ENCODE measurements at regions not wholly inside any gene's neighbourhood (a gene's known extent, or its start where the extent isn't known, plus 50 kb on each side); places are given as distances from the start of the nearest gene placed in this dataset.

- TF ChIP-seq, protein P1, sequence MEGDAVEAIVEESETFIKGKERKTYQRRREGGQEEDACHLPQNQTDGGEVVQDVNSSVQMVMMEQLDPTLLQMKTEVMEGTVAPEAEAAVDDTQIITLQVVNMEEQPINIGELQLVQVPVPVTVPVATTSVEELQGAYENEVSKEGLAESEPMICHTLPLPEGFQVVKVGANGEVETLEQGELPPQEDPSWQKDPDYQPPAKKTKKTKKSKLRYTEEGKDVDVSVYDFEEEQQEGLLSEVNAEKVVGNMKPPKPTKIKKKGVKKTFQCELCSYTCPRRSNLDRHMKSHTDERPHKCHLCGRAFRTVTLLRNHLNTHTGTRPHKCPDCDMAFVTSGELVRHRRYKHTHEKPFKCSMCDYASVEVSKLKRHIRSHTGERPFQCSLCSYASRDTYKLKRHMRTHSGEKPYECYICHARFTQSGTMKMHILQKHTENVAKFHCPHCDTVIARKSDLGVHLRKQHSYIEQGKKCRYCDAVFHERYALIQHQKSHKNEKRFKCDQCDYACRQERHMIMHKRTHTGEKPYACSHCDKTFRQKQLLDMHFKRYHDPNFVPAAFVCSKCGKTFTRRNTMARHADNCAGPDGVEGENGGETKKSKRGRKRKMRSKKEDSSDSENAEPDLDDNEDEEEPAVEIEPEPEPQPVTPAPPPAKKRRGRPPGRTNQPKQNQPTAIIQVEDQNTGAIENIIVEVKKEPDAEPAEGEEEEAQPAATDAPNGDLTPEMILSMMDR (IDR thresholded peaks at IDR 0.05; ENCODE audit: insufficient read depth, low read depth, low read length): no peak
- H3K4me3 ChIP-seq (ENCODE audit: low read depth, low read length): no peak overlapping the region
- DNase-seq (ENCODE audit: low read depth): no peak
Measured at GRCh38 chr7:85644272-85644671, 457.4 kb upstream of the SEMA3D start.

DNA sequence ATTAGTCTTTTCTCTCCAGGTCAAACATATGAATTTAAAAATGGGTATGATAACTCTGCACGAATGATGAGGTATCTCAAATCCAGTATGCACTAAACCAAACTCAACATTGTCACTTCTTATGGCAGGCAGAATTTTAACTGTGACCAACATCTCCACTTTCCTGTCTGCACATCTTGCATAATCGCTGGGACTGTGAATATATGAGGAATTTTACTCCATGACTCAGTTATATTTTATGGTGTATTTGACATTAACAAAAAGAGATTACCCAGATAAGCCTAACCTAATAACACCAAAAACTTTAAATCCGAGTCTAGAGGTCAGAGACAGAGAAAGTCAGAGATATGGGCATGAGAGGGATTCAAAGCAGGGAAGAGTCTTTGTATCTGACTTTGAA is 454.5 kb upstream of the SEMA3D start:
- peak; percentile 8 for DNase-seq (ENCODE audit: low read depth)
- TF ChIP-seq, protein P1 (IDR thresholded peaks at IDR 0.05; ENCODE audit: insufficient read depth, low read depth, low read length): no peak
- no peak overlapping the region for H3K4me3 ChIP-seq (ENCODE audit: low read depth, low read length)

- TF ChIP-seq, protein P1 (IDR thresholded peaks at IDR 0.05; ENCODE audit: insufficient read depth, low read depth, low read length): no peak
- no peak overlapping the region for H3K4me3 ChIP-seq (ENCODE audit: low read depth, low read length)
- DNase-seq (ENCODE audit: low read depth): no peak
Measured at GRCh38 chr7:85638394-85638793, 451.5 kb upstream of the SEMA3D start.

DNA sequence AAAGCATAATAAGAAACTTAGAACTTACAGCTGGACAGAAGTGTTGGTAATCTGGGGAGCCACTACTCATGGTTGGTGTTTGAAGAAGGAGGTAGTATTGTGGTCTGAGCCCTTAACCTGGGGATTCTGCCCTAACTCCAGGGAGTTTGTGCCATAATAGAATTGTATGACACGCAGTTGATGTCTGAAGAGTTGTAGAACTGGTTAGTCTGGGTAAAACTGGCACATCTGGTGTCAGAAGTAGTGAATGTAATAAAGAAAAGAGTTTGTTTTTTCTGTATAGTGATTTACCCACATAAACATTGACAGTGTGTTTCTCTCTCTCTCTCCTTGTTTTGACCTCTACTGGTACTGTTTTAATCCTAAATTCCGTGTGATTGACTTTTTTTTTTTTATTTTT is 448.1 kb upstream of the SEMA3D start:
- no peak for DNase-seq (ENCODE audit: low read depth)
- H3K4me3 ChIP-seq (ENCODE audit: low read depth, low read length): no peak overlapping the region
- TF ChIP-seq, protein P1 (IDR thresholded peaks at IDR 0.05; ENCODE audit: insufficient read depth, low read depth, low read length): no peak

GRCh38 chr7:85630904-85631600 is 444.2 kb upstream of the SEMA3D start:
- TF ChIP-seq, protein P1 (IDR thresholded peaks at IDR 0.05; ENCODE audit: insufficient read depth, low read depth, low read length): no peak
- DNase-seq (ENCODE audit: low read depth): no peak
- H3K4me3 ChIP-seq (ENCODE audit: low read depth, low read length): no peak overlapping the region

DNA sequence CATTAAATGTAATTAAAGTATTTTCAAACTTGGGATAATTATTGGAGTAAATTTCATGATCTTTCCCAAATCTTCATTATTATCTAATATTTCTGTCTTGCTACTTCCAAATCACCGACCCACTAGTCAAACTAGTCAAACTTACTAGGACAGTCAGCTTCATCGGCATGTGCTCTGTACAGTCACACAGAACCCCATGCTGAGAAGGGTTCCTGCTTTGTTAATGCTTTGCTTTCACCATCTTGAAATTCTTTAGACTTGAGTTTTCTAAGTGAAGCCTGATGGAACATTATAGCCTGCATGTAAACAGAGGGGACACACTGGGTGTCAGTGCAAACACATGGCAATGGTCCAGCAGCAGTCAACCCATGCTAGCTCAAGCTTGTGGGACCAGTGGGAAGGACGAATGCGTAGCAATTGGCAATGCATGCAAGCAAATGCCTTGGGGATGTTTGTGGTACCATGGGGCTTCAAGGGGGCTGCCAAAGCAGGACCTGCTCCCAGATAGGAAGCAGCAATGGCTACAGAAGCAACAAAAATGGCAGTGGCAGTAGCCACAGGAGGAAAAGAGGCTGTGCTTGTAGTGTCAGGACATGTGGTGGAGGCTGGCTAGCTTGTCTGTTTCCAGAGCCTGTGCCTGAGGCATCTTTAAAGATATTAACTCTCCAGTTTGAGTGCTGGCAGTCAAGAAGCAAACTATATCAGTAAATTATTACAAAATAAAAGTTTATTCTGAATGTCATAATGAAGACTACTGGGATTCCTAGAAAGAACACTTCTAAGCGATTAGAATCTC is 441.1 kb upstream of the SEMA3D start:
- no peak overlapping the region for H3K4me3 ChIP-seq (ENCODE audit: low read depth, low read length)
- TF ChIP-seq, protein P1 (IDR thresholded peaks at IDR 0.05; ENCODE audit: insufficient read depth, low read depth, low read length): no peak
- DNase-seq (ENCODE audit: low read depth): no peak

Measured in fibroblast of villous mesenchyme (primary cell).